GM12878 (cell line): ENCODE measurements at regions not wholly inside any gene's neighbourhood (a gene's known extent, or its start where the extent isn't known, plus 50 kb on each side); places are given as distances from the start of the nearest gene placed in this dataset.

Experiments used
- ATAC-seq: fragments of 200-7000 bp; cut with Tn5 transposase; 3 replicates; pipeline ENCODE4 v1.9.1; 2020; ENCODE audit warnings: mild to moderate bottlenecking, moderate library complexity
- BruUV-seq: library from RNA; stranded (reverse); fragments of 400-500 nt; replicated peaks from 2 replicates; lab custom pipeline; 2021; lab: Mats Ljungman, UMichigan
- CTCF ChIA-PET: fragments of 300-600 bp; sonication (Branson Sonifier 250); formaldehyde crosslinking; extraction: SDS; loops from one replicate; lab custom pipeline; 2021; ENCODE audit warnings: inconsistent platforms; lab: Yijun Ruan, JAX
- POLR2A ChIA-PET: fragments of 350-600 bp; formaldehyde crosslinking; extraction: SDS; loops from one replicate; lab custom pipeline; 2021; ENCODE audit warnings: inconsistent platforms; lab: Charles Lee
- RAD21 ChIA-PET: fragments of 300-600 bp; sonication (Branson Sonifier 250); formaldehyde crosslinking; loops from one replicate; lab custom pipeline; 2023; ENCODE audit warnings: antibody characterized with exemption; ENCODE audit not compliant: unreplicated experiment; lab: Charles Lee
- SMC1A ChIA-PET: fragments of 300-600 bp; sonication (Branson Sonifier 250); formaldehyde crosslinking; loops from one replicate; lab custom pipeline; 2023; ENCODE audit not compliant: unreplicated experiment, uncharacterized antibody; lab: Charles Lee
- DNase-seq: peaks from one replicate; pipeline ENCODE4 v3.0.0-alpha.2; 2011; ENCODE audit warnings: low read depth, low spot score
- FAIRE-seq: peaks from 3 replicates; lab custom pipeline; 2011; peaks lifted over from hg19 to GRCh38; lab: Jason Lieb, UNC
- H2AFZ ChIP-seq: 2 replicates; pipeline ENCODE4 v1.6.0; 2011; ENCODE audit warnings: low read depth, low read length, control low read depth; ENCODE audit not compliant: control insufficient read depth
- H3K27ac ChIP-seq: 2 replicates; pipeline ENCODE4 v1.5.1; 2011; ENCODE audit warnings: control low read depth; ENCODE audit not compliant: control insufficient read depth, insufficient read depth
- H3K27me3 ChIP-seq, 2 experiments: replicated peaks in 1 of 2; 2 replicates each; pipeline versions ENCODE4 v1.6.0 to v1.6.1; 2011; ENCODE audit warnings: low read length in 1 of 2; ENCODE audit not compliant: control insufficient read depth in 2 of 2, insufficient read depth in 2 of 2
- H3K36me3 ChIP-seq, 2 experiments: 2 replicates each; pipeline ENCODE4 v1.5.1; 2011; ENCODE audit warnings: low read length in 1 of 2; ENCODE audit not compliant: control insufficient read depth in 2 of 2, insufficient read depth in 2 of 2
- H3K4me1 ChIP-seq: 2 replicates; pipeline ENCODE4 v1.6.1; 2011; ENCODE audit warnings: mild to moderate bottlenecking, low read length, moderate library complexity, mixed read lengths; ENCODE audit not compliant: control insufficient read depth, insufficient read depth
- H3K4me2 ChIP-seq: 2 replicates; pipeline ENCODE4 v1.6.0; 2011; ENCODE audit warnings: control low read depth; ENCODE audit not compliant: control insufficient read depth, insufficient read depth
- H3K4me3 ChIP-seq: fragments of 200-600 bp; sonication (generic); 2 replicates; pipeline ENCODE4 v1.5.1; 2016
- H3K79me2 ChIP-seq: 2 replicates; pipeline ENCODE4 v1.6.0; 2011; ENCODE audit warnings: low read length; ENCODE audit not compliant: control insufficient read depth, insufficient read depth
- H3K9ac ChIP-seq: 2 replicates; pipeline ENCODE4 v1.8.0; 2011; ENCODE audit warnings: low read length, control low read depth, mixed read lengths; ENCODE audit not compliant: control insufficient read depth, insufficient read depth
- H3K9me3 ChIP-seq: replicated peaks from 3 replicates; pipeline ENCODE4 v1.5.1; 2011; ENCODE audit warnings: mild to moderate bottlenecking, low read length; ENCODE audit not compliant: control insufficient read depth, insufficient read depth
- H4K20me1 ChIP-seq: 2 replicates; pipeline ENCODE4 v1.6.0; 2011; ENCODE audit not compliant: control insufficient read depth, insufficient read depth
- CEBPZ ChIP-seq: fragments of 150-350 bp; IDR thresholded peaks from 2 replicates; pipeline ENCODE4 v1.6.1; 2016; ENCODE audit warnings: low read depth, low read length
- CUX1 ChIP-seq: IDR thresholded peaks from 2 replicates; pipeline ENCODE4 v1.6.1; 2012; ENCODE audit warnings: improper control_type of control experiment, low read depth, low read length; ENCODE audit not compliant: insufficient replicate concordance
- DPF2 ChIP-seq: fragments of 450-650 bp; IDR thresholded peaks from 2 replicates; pipeline ENCODE4 v1.6.1; 2017; ENCODE audit warnings: mild to moderate bottlenecking
- EGR1 ChIP-seq, 2 experiments: IDR thresholded peaks; 1 replicate in 1 of 2; 2 replicates in 1 of 2; pipeline ENCODE4 v1.6.1; 2011 to 2012; ENCODE audit warnings: low read depth in 2 of 2, low read length in 2 of 2, borderline replicate concordance in 1 of 2, mild to moderate bottlenecking in 1 of 2, moderate library complexity in 1 of 2
- MEF2A ChIP-seq: IDR thresholded peaks from 2 replicates; pipeline ENCODE4 v1.6.1; 2011; ENCODE audit warnings: low read depth, mild to moderate bottlenecking, low read length, moderate library complexity; ENCODE audit not compliant: insufficient read depth
- NKRF ChIP-seq: fragments of 450-650 bp; conservative IDR thresholded peaks from 2 replicates; pipeline ENCODE4 v1.6.1; 2017; ENCODE audit warnings: mild to moderate bottlenecking, moderate library complexity
- RCOR1 ChIP-seq: conservative IDR thresholded peaks from 2 replicates; pipeline ENCODE4 v1.6.1; 2012; ENCODE audit warnings: low read depth, low read length, improper control_type of control experiment
- ZNF592 ChIP-seq: fragments of 450-650 bp; IDR thresholded peaks from 2 replicates; pipeline ENCODE4 v1.6.1; 2017; ENCODE audit warnings: mild to moderate bottlenecking, moderate library complexity
- WGBS: methylation state at CpG from one replicate; pipeline ENCODE4 v1.1.6; 2016; ENCODE audit warnings: low lambda C conversion rate; ENCODE audit not compliant: insufficient replicate concordance, insufficient coverage; ENCODE audit errors: missing lambda C conversion rate; 5-methylcytosine and 5-hydroxymethylcytosine counted together
- in situ Hi-C: fragments of 300-500 bp; cut with MboI; formaldehyde crosslinking; loops from 9 replicates; pipeline ENCODE4 v1.14.3; 2018; ENCODE audit warnings: mixed read lengths
- intact Hi-C: fragments of 100-400 bp; cut with micrococcal nuclease; formaldehyde crosslinking; loops from one replicate; pipeline ENCODE4 v1.14.2; 2022; ENCODE audit not compliant: unreplicated experiment

- TF ChIP-seq CUX1 = no peak
- TF ChIP-seq RCOR1 = no peak
- no peak for TF ChIP-seq MEF2A
These were observed 215.1 kb upstream of the ZNF507 start (continued) for GRCh38 chr19:32130332-32130731.

GRCh38 chr19:32131005-32131404 is 214.4 kb upstream of the ZNF507 start:
- Histone ChIP-seq H4K20me1 (no peaks in the 10 kb centered on the region), H3K79me2 (no peaks in the 10 kb centered on the region), H3K9me3 (peaks cover 1% of the 10 kb centered on the region; the same call in 1 of the 3 replicates), H3K27me3 (no peaks in the 10 kb centered on the region), H3K36me3 (no peaks in the 10 kb centered on the region), H3K27ac (no peak overlapping the region), H3K4me2 (no peak overlapping the region), H3K9ac (no peak overlapping the region), H2AFZ (no peak overlapping the region), H3K4me3 (no peak overlapping the region), H3K4me1 (no peaks in the 10 kb centered on the region)
- BruUV-seq = no TSS peak
- WGBS = 31% methylated on average over 6 of the region's 8 CpGs
- ChIA-PET POLR2A (no interaction called here), CTCF (no interaction called here), RAD21 (no interaction called here), SMC1A (no interaction called here)
- FAIRE-seq = no peak
- no peak for DNase-seq
- intact Hi-C loops (no loop called here), in situ Hi-C loops (no loop called here)
- no peak for ATAC-seq
- TF ChIP-seq ZNF592 (no peak), CEBPZ (no peak), NKRF (no peak), EGR1 (IDR thresholded peaks at IDR 0.05; ENCODE audit: borderline replicate concordance in 1 of 2, low read depth in 2 of 2, low read length in 2 of 2) (no peak), DPF2 (no peak)
